ENCODE measurements at regions not wholly inside any gene's neighbourhood (a gene's known extent, or its start where the extent isn't known, plus 50 kb on each side); places are given as distances from the start of the nearest gene placed in this dataset.

GRCh38 chr7:20276705-20277472 lies 53.8 kb upstream of the ITGB8 start:
- DNase-seq (ENCODE audit: low read depth): no peak
- no peak for TF ChIP-seq CTCF (IDR thresholded peaks at IDR 0.05; ENCODE audit: control insufficient read depth, insufficient read depth, low read depth, low read length, missing control alignments)
- no peak overlapping the region for H3K4me3 ChIP-seq (ENCODE audit: control insufficient read depth, low read depth, low read length)

GRCh38 chr7:20279979-20280378 lies 50.7 kb upstream of the ITGB8 start:
- H3K4me3 ChIP-seq (ENCODE audit: control insufficient read depth, low read depth, low read length): no peak overlapping the region
- no peak for TF ChIP-seq CTCF (IDR thresholded peaks at IDR 0.05; ENCODE audit: control insufficient read depth, insufficient read depth, low read depth, low read length, missing control alignments)
- DNase-seq (ENCODE audit: low read depth): no peak

DNA sequence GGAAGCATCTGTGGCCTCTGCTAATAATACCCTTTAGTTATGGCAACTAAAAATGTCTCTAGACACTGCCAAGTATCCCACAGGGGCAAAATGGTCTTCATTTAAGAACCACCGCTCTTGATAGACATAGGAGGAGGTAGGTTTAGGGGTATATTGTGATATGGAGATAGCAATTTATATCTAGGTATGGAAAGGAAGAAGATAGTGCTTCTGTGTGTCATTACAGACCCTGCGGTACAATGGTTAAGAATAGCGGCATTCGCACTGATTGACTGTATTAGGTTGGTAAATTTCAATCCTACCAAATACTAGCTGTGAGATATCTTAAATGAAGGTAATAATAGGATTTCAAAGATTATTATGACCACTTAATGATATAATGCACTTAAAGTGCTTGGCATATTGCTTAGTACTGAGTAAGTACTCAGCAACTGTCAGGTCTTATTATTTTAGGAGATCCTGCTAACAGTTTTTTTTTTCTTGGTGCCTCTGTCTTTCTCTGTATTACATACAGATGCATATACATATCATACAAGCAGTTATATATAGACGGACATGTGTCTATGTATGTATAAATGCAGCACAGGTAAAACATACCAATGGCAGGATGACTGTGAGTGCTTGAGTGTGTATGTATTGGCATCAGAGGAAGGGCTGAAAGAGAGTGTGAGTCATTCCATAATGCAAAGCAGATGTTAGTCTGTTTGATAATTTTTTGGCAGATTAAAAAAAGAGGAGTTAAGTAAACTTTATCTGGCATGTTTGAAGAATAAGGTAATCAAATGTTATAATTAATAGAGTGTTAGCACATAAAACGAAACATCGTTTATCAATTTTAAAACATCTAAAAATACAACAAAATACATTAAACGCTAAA lies 50.0 kb upstream of the ITGB8 start:
- TF ChIP-seq CTCF (IDR thresholded peaks at IDR 0.05; ENCODE audit: control insufficient read depth, insufficient read depth, low read depth, low read length, missing control alignments): no peak
- no peak overlapping the region for H3K4me3 ChIP-seq (ENCODE audit: control insufficient read depth, low read depth, low read length)
- DNase-seq (ENCODE audit: low read depth): peak; percentile 47

All from AG09309 (cell line).